WTC11 (cell line): ENCODE measurements at regions not wholly inside any gene's neighbourhood (a gene's known extent, or its start where the extent isn't known, plus 50 kb on each side); places are given as distances from the start of the nearest gene placed in this dataset.

Experiments used
- ATAC-seq: fragments of 200-7000 bp; cut with Tn5 transposase; 2 replicates; pipeline ENCODE4 v1.10.0; 2021; ENCODE audit warnings: mild to moderate bottlenecking, moderate library complexity
- CTCF ChIA-PET: fragments of 300-600 bp; sonication (Branson Sonifier 250); formaldehyde crosslinking; loops from one replicate; lab custom pipeline; 2021; ENCODE audit warnings: antibody characterized with exemption; lab: Charles Lee
- POLR2A ChIA-PET: fragments of 350-600 bp; sonication (Branson Sonifier 250); formaldehyde crosslinking; loops from one replicate; lab custom pipeline; 2021; ENCODE audit warnings: antibody characterized with exemption; lab: Charles Lee
- DNase-seq: peaks from one replicate; pipeline ENCODE4 v3.0.0; 2021; ENCODE audit warnings: low spot score
- H3K27ac Mint-ChIP-seq: 2 replicates; pipeline ENCODE4 v1.8.0; 2021; ENCODE audit warnings: mixed read lengths
- H3K27me3 Mint-ChIP-seq: 2 replicates; pipeline ENCODE4 v1.8.0; 2021; ENCODE audit warnings: low read depth, mild to moderate bottlenecking, moderate library complexity, mixed read lengths
- H3K36me3 Mint-ChIP-seq: 2 replicates; pipeline ENCODE4 v1.8.0; 2021; ENCODE audit warnings: mixed read lengths
- H3K4me1 Mint-ChIP-seq: 2 replicates; pipeline ENCODE4 v1.8.0; 2022; ENCODE audit warnings: mixed read lengths
- H3K4me3 Mint-ChIP-seq: 2 replicates; pipeline ENCODE4 v1.8.0; 2021; ENCODE audit warnings: mild to moderate bottlenecking, moderate library complexity, mixed read lengths
- H3K9me3 Mint-ChIP-seq: 2 replicates; pipeline ENCODE4 v1.8.0; 2021; ENCODE audit warnings: mixed read lengths
- E2F5 ChIP-seq: sonication (generic); formaldehyde crosslinking; IDR thresholded peaks from 2 replicates; pipeline ENCODE4 v1.8.1; 2022; ENCODE audit warnings: mild to moderate bottlenecking, moderate library complexity, missing genetic modification reagents
- ELF4 ChIP-seq: sonication (generic); formaldehyde crosslinking; IDR thresholded peaks from 2 replicates; pipeline ENCODE4 v1.8.1; 2022; ENCODE audit warnings: low read depth, mild to moderate bottlenecking, moderate library complexity, missing genetic modification reagents
- HMGA2 ChIP-seq: fragments of 250-450 bp; sonication (Bioruptor Pico); IDR thresholded peaks from 2 replicates; pipeline ENCODE4 v1.4.0; 2021; ENCODE audit warnings: mild to moderate bottlenecking, moderate library complexity
- NFATC4 ChIP-seq: fragments of 250-450 bp; sonication (Bioruptor Pico); IDR thresholded peaks from 2 replicates; pipeline ENCODE4 v1.9.0; 2021; ENCODE audit warnings: mild to moderate bottlenecking
- NFE2L1 ChIP-seq: sonication (generic); formaldehyde crosslinking; IDR thresholded peaks from 2 replicates; pipeline ENCODE4 v1.8.1; 2023; ENCODE audit warnings: missing genetic modification reagents
- PRRX2 ChIP-seq: fragments of 250-450 bp; sonication (Bioruptor Pico); IDR thresholded peaks from 2 replicates; pipeline ENCODE4 v1.8.0; 2021; ENCODE audit warnings: mild to moderate bottlenecking
- RELA ChIP-seq: sonication (generic); formaldehyde crosslinking; IDR thresholded peaks from 2 replicates; pipeline ENCODE4 v1.8.1; 2022; ENCODE audit warnings: missing genetic modification reagents, mild to moderate bottlenecking, borderline replicate concordance
- SOX15 ChIP-seq: fragments of 250-450 bp; sonication (Bioruptor Pico); IDR thresholded peaks from 2 replicates; pipeline ENCODE4 v1.9.0; 2021; ENCODE audit warnings: mild to moderate bottlenecking
- SP1 ChIP-seq: sonication (generic); formaldehyde crosslinking; conservative IDR thresholded peaks from 2 replicates; pipeline ENCODE4 v1.8.1; 2022; ENCODE audit warnings: missing genetic modification reagents
- USF2 ChIP-seq: sonication (generic); formaldehyde crosslinking; IDR thresholded peaks from 2 replicates; pipeline ENCODE4 v1.8.1; 2023; ENCODE audit warnings: mild to moderate bottlenecking, missing genetic modification reagents, moderate library complexity
- ZBTB43 ChIP-seq: sonication (generic); formaldehyde crosslinking; IDR thresholded peaks from 2 replicates; pipeline ENCODE4 v1.8.1; 2023; ENCODE audit warnings: mild to moderate bottlenecking, missing genetic modification reagents
- ZNF317 ChIP-seq: sonication (generic); formaldehyde crosslinking; IDR thresholded peaks from 2 replicates; pipeline ENCODE4 v1.8.1; 2023; ENCODE audit warnings: low read depth, mild to moderate bottlenecking, moderate library complexity, missing genetic modification reagents, borderline replicate concordance
- ZNF416 ChIP-seq: fragments of 250-450 bp; sonication (Bioruptor Pico); IDR thresholded peaks from 2 replicates; pipeline ENCODE4 v1.9.0; 2021; ENCODE audit warnings: mild to moderate bottlenecking, inconsistent platforms
- ZNF512 ChIP-seq: sonication (generic); formaldehyde crosslinking; IDR thresholded peaks from 2 replicates; pipeline ENCODE4 v1.8.1; 2022; ENCODE audit warnings: missing genetic modification reagents, borderline replicate concordance
- TF ChIP-seq, protein P1 (sequence below): sonication (generic); formaldehyde crosslinking; IDR thresholded peaks from 2 replicates; pipeline ENCODE4 v1.8.0; 2023; ENCODE audit warnings: missing genetic modification reagents
- TF ChIP-seq, protein P2 (sequence below): fragments of 250-450 bp; sonication (Bioruptor Pico); IDR thresholded peaks from 2 replicates; pipeline ENCODE4 v1.9.0; 2021; ENCODE audit warnings: mild to moderate bottlenecking
- TF ChIP-seq, protein P3 (sequence below): fragments of 250-450 bp; sonication (Bioruptor Pico); IDR thresholded peaks from 2 replicates; pipeline ENCODE4 v1.9.0; 2021; ENCODE audit warnings: moderate library complexity, mild to moderate bottlenecking, inconsistent platforms, borderline replicate concordance
- TF ChIP-seq, protein P4 (sequence below): fragments of 250-450 bp; sonication (Bioruptor Pico); IDR thresholded peaks from 2 replicates; pipeline ENCODE4 v1.9.0; 2021; ENCODE audit warnings: mild to moderate bottlenecking, borderline replicate concordance
- TF ChIP-seq, protein P5 (sequence below): sonication (generic); formaldehyde crosslinking; IDR thresholded peaks from 2 replicates; pipeline ENCODE4 v1.8.1; 2023; ENCODE audit warnings: mild to moderate bottlenecking, missing genetic modification reagents, moderate library complexity

DNA sequence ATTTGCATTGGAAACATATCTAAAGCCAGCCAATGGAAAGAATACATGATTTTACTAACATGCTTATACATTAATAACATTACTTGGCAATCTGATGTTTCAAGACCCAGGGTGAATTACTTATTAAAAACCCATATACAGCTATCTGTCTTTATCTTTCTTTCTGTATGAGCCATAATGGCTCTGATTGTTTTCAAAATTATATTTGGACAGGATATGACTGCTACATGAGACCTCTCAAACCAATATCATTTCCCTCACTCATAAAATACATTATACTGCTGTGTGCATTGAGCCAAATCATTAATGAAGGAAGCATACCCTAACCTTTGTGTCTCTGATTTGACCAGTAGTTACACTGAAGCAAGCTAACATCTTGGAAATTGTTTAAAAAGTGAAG lies 205.9 kb upstream of the DPYD start (continued):
- TF ChIP-seq ZNF317 (CRISPR knock-in tag): no peak
- TF ChIP-seq ELF4 (CRISPR knock-in tag): no peak
- TF ChIP-seq RELA (CRISPR knock-in tag): no peak
- TF ChIP-seq NFATC4 (CRISPR knock-in tag): no peak
- no peak for TF ChIP-seq SOX15 (CRISPR knock-in tag)
- TF ChIP-seq, protein P1, sequence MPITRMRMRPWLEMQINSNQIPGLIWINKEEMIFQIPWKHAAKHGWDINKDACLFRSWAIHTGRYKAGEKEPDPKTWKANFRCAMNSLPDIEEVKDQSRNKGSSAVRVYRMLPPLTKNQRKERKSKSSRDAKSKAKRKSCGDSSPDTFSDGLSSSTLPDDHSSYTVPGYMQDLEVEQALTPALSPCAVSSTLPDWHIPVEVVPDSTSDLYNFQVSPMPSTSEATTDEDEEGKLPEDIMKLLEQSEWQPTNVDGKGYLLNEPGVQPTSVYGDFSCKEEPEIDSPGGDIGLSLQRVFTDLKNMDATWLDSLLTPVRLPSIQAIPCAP (CRISPR knock-in tag): no peak
- TF ChIP-seq, protein P2, sequence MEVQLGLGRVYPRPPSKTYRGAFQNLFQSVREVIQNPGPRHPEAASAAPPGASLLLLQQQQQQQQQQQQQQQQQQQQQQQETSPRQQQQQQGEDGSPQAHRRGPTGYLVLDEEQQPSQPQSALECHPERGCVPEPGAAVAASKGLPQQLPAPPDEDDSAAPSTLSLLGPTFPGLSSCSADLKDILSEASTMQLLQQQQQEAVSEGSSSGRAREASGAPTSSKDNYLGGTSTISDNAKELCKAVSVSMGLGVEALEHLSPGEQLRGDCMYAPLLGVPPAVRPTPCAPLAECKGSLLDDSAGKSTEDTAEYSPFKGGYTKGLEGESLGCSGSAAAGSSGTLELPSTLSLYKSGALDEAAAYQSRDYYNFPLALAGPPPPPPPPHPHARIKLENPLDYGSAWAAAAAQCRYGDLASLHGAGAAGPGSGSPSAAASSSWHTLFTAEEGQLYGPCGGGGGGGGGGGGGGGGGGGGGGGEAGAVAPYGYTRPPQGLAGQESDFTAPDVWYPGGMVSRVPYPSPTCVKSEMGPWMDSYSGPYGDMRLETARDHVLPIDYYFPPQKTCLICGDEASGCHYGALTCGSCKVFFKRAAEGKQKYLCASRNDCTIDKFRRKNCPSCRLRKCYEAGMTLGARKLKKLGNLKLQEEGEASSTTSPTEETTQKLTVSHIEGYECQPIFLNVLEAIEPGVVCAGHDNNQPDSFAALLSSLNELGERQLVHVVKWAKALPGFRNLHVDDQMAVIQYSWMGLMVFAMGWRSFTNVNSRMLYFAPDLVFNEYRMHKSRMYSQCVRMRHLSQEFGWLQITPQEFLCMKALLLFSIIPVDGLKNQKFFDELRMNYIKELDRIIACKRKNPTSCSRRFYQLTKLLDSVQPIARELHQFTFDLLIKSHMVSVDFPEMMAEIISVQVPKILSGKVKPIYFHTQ (CRISPR knock-in tag): no peak
- no peak for TF ChIP-seq NFE2L1 (CRISPR knock-in tag)
- no peak for TF ChIP-seq PRRX2 (CRISPR knock-in tag)
- no peak for TF ChIP-seq ZBTB43 (CRISPR knock-in tag)
- no peak for TF ChIP-seq HMGA2
- TF ChIP-seq, all 79 proteins: peak for 0

DNA sequence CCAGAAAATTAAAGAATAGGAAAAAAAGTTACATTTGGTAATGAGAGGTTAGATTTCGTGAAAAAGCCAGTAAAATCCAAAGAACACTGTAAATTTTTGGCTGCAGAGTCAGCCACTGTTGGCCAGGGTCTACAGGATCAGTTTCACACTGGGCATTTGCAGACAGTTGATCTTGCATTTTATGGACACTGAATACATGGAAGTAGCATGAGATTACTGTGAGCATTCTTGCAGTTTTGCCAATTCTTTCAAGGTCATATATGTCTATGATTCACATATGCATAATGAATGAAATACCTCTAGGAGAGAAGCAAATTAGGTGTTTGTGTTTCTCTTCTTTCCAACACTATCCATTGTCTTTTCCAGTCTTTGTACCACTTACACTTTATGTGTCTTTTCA lies 200.8 kb upstream of the DPYD start:
- no peaks in the 10 kb centered on the region for H3K27me3 Mint-ChIP-seq
- no peak overlapping the region for H3K4me3 Mint-ChIP-seq
- ATAC-seq (no peak), DNase-seq (no peak)
- ChIA-PET CTCF (no interaction called here), POLR2A (no interaction called here)
- H3K27ac Mint-ChIP-seq: no peak overlapping the region
- H3K36me3 Mint-ChIP-seq: no peaks in the 10 kb centered on the region
- peaks cover 4% of the 10 kb centered on the region for H3K9me3 Mint-ChIP-seq
- H3K4me1 Mint-ChIP-seq: no peaks in the 10 kb centered on the region
- TF ChIP-seq ZNF512 (CRISPR knock-in tag): no peak
- no peak for TF ChIP-seq PRRX2 (CRISPR knock-in tag)
- TF ChIP-seq, protein P3, sequence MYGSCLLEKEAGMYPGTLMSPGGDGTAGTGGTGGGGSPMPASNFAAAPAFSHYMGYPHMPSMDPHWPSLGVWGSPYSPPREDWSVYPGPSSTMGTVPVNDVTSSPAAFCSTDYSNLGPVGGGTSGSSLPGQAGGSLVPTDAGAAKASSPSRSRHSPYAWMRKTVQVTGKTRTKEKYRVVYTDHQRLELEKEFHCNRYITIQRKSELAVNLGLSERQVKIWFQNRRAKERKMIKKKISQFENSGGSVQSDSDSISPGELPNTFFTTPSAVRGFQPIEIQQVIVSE (CRISPR knock-in tag): no peak
- TF ChIP-seq, protein P4, sequence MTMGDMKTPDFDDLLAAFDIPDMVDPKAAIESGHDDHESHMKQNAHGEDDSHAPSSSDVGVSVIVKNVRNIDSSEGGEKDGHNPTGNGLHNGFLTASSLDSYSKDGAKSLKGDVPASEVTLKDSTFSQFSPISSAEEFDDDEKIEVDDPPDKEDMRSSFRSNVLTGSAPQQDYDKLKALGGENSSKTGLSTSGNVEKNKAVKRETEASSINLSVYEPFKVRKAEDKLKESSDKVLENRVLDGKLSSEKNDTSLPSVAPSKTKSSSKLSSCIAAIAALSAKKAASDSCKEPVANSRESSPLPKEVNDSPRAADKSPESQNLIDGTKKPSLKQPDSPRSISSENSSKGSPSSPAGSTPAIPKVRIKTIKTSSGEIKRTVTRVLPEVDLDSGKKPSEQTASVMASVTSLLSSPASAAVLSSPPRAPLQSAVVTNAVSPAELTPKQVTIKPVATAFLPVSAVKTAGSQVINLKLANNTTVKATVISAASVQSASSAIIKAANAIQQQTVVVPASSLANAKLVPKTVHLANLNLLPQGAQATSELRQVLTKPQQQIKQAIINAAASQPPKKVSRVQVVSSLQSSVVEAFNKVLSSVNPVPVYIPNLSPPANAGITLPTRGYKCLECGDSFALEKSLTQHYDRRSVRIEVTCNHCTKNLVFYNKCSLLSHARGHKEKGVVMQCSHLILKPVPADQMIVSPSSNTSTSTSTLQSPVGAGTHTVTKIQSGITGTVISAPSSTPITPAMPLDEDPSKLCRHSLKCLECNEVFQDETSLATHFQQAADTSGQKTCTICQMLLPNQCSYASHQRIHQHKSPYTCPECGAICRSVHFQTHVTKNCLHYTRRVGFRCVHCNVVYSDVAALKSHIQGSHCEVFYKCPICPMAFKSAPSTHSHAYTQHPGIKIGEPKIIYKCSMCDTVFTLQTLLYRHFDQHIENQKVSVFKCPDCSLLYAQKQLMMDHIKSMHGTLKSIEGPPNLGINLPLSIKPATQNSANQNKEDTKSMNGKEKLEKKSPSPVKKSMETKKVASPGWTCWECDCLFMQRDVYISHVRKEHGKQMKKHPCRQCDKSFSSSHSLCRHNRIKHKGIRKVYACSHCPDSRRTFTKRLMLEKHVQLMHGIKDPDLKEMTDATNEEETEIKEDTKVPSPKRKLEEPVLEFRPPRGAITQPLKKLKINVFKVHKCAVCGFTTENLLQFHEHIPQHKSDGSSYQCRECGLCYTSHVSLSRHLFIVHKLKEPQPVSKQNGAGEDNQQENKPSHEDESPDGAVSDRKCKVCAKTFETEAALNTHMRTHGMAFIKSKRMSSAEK (CRISPR knock-in tag): no peak
- no peak for TF ChIP-seq USF2 (CRISPR knock-in tag)
- TF ChIP-seq, protein P5, sequence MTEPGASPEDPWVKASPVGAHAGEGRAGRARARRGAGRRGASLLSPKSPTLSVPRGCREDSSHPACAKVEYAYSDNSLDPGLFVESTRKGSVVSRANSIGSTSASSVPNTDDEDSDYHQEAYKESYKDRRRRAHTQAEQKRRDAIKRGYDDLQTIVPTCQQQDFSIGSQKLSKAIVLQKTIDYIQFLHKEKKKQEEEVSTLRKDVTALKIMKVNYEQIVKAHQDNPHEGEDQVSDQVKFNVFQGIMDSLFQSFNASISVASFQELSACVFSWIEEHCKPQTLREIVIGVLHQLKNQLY: no peak
- TF ChIP-seq SP1 (CRISPR knock-in tag): no peak
- TF ChIP-seq ZNF416 (CRISPR knock-in tag): no peak
- TF ChIP-seq, protein P1 (CRISPR knock-in tag): no peak
- TF ChIP-seq E2F5 (CRISPR knock-in tag): no peak
